Activated CD4-positive, alpha-beta memory T cell treated with anti-CD3 and anti-CD28 coated beads, Interleukin-2, amount 10 ng/mL, durations not matched to agents 7 days and 5 days (primary cell): ENCODE measurements at regions not wholly inside any gene's neighbourhood (a gene's known extent, or its start where the extent isn't known, plus 50 kb on each side); places are given as distances from the start of the nearest gene placed in this dataset.

Source experiments
- CTCF ChIA-PET: fragments of 350-600 bp; sonication (Branson Sonifier 250); formaldehyde crosslinking; loops from one replicate; lab custom pipeline; 2021; ENCODE audit warnings: antibody characterized with exemption, inconsistent platforms; lab: Charles Lee
- POLR2A ChIA-PET: fragments of 350-600 bp; sonication (Branson Sonifier 250); formaldehyde crosslinking; loops from one replicate; lab custom pipeline; 2021; ENCODE audit warnings: antibody characterized with exemption; lab: Charles Lee
- DNase-seq: peaks from one replicate; pipeline ENCODE4 v3.0.0-alpha.2; 2020
- H3K27ac Mint-ChIP-seq: one replicate; pipeline ENCODE4 v1.8.0; 2021; ENCODE audit warnings: mild to moderate bottlenecking, mixed read lengths
- H3K27me3 Mint-ChIP-seq: one replicate; pipeline ENCODE4 v1.8.0; 2021; ENCODE audit warnings: mixed read lengths
- H3K36me3 Mint-ChIP-seq: one replicate; pipeline ENCODE4 v1.8.0; 2021; ENCODE audit warnings: low read depth, mixed read lengths
- H3K4me1 Mint-ChIP-seq: one replicate; pipeline ENCODE4 v1.8.0; 2021; ENCODE audit warnings: mixed read lengths
- H3K4me3 Mint-ChIP-seq: one replicate; pipeline ENCODE4 v1.8.0; 2021; ENCODE audit warnings: mild to moderate bottlenecking, mixed read lengths
- H3K9me3 Mint-ChIP-seq: one replicate; pipeline ENCODE4 v1.8.0; 2021; ENCODE audit warnings: mixed read lengths

DNA sequence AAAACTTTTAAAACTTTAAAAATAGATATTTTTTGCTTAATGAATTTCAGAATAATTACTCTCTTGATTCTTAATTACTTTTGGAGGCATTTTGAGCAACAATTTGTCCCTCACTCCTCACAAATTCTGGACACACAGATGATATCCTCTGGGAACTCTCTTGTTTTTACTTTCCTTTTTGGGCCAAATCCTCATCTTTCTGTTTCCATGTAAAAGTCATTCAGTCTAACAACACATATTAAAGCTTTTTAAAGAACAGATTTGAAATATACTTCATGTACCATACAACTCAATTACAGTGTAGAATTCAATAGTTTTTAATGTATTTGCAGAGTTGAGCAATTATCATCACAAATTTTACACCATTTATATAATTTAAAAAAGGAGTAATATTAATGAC, 983.1 kb downstream of the STIM2 start:
- Mint-ChIP-seq H3K27me3 (no peaks in the 10 kb centered on the region), H3K27ac (no peak overlapping the region), H3K36me3 (no peaks in the 10 kb centered on the region), H3K4me1 (no peaks in the 10 kb centered on the region), H3K4me3 (no peak overlapping the region), H3K9me3 (peaks cover 7% of the 10 kb centered on the region)
- no peak for DNase-seq
- CTCF ChIA-PET, result no interaction called here
- POLR2A ChIA-PET, result no interaction called here

DNA sequence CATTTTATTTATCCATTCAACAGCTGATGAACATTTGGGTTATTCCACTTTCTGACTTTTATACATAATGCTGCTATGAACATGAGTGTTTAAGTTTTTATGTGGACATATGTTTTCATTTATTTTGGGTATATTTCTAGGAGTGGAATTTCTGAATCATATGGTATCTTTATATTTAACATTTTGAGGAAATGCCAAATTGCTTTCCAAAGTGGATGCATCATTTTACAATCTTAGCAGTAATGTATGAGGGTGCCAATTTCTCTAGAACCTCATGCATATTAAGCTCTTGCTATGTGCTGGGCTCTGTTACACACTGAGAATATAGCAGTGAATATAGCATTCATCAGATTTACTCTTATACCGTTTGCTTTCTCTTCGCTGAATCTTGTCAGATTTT, 983.7 kb downstream of the STIM2 start:
- Mint-ChIP-seq H3K27me3 (no peaks in the 10 kb centered on the region), H3K4me3 (no peak overlapping the region), H3K4me1 (no peaks in the 10 kb centered on the region), H3K9me3 (peaks cover 7% of the 10 kb centered on the region), H3K27ac (no peak overlapping the region), H3K36me3 (no peaks in the 10 kb centered on the region)
- ChIA-PET CTCF (no interaction called here), POLR2A (no interaction called here)
- DNase-seq, result no peak

GRCh38 chr4:27846951-27847350, 986.3 kb downstream of the STIM2 start:
- peaks cover 1% of the 10 kb centered on the region for H3K9me3 Mint-ChIP-seq
- H3K4me3 Mint-ChIP-seq, result no peak overlapping the region
- no peak overlapping the region for H3K27ac Mint-ChIP-seq
- no peaks in the 10 kb centered on the region for H3K27me3 Mint-ChIP-seq
- no peaks in the 10 kb centered on the region for H3K4me1 Mint-ChIP-seq
- DNase-seq, result no peak
- POLR2A ChIA-PET, result no interaction called here
- no peaks in the 10 kb centered on the region for H3K36me3 Mint-ChIP-seq
- CTCF ChIA-PET, result no interaction called here

DNA sequence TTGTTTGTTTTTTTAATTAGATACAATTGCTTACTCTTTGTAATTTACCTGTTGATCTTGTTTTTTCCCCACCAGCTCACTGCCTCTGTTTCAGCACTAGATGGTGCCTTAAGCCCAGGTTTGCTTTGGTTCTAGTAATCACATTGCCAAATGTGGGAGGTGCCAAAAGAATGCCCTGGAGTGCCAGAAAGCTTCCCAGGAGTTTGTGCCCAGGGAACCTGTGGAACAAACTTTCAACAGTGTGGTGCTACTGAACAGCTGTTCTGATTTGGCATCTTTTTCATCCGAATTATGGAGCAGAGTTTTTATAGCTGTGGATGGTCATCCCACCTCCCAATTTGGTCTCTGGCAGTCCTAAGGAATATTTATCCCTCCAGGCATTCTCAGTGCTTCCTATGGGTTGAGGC, 1000.7 kb downstream of the STIM2 start:
- H3K36me3 Mint-ChIP-seq, result no peaks in the 10 kb centered on the region
- no peaks in the 10 kb centered on the region for H3K9me3 Mint-ChIP-seq
- no peaks in the 10 kb centered on the region for H3K27me3 Mint-ChIP-seq
- ChIA-PET POLR2A (no interaction called here), CTCF (no interaction called here)
- H3K27ac Mint-ChIP-seq, result no peak overlapping the region
- DNase-seq, result no peak
- no peak overlapping the region for H3K4me3 Mint-ChIP-seq
- H3K4me1 Mint-ChIP-seq, result no peaks in the 10 kb centered on the region

- Mint-ChIP-seq H3K4me3 (no peak overlapping the region), H3K9me3 (peaks cover under 1% of the 10 kb centered on the region), H3K27me3 (no peaks in the 10 kb centered on the region), H3K4me1 (no peaks in the 10 kb centered on the region), H3K27ac (no peak overlapping the region), H3K36me3 (no peaks in the 10 kb centered on the region)
- ChIA-PET POLR2A (no interaction called here), CTCF (no interaction called here)
- DNase-seq, result no peak
Measured at GRCh38 chr4:27861802-27862201, 1001.2 kb downstream of the STIM2 start.

DNA sequence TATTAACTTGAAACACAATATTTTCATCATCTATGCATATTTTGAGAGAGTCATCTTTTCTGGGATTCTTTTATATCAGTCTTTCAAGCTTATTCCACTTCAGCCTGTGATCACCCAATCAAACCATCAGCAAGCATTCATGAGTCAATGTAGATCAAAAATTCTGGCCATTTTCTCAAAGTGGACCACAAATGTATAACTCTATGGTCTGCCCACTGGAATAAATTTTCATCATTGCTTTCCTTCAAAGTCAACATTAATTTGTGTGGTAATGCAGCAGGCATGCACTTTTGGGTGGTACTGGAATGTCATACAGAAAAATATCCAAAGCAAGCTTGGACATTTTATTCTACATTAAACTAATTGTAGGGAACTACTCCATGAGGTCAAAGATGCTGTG, 1013.0 kb downstream of the STIM2 start:
- no peak overlapping the region for H3K27ac Mint-ChIP-seq
- no peak overlapping the region for H3K4me3 Mint-ChIP-seq
- H3K27me3 Mint-ChIP-seq, result no peaks in the 10 kb centered on the region
- H3K9me3 Mint-ChIP-seq, result peaks cover 11% of the 10 kb centered on the region
- H3K36me3 Mint-ChIP-seq, result no peaks in the 10 kb centered on the region
- DNase-seq, result no peak
- CTCF ChIA-PET, result no interaction called here
- POLR2A ChIA-PET, result no interaction called here
- H3K4me1 Mint-ChIP-seq, result no peaks in the 10 kb centered on the region

- POLR2A ChIA-PET, result no interaction called here
- no peak for DNase-seq
- H3K4me3 Mint-ChIP-seq, result no peak overlapping the region
- H3K9me3 Mint-ChIP-seq, result no peaks in the 10 kb centered on the region
- H3K27me3 Mint-ChIP-seq, result no peaks in the 10 kb centered on the region
- CTCF ChIA-PET, result no interaction called here
- no peaks in the 10 kb centered on the region for H3K4me1 Mint-ChIP-seq
- no peaks in the 10 kb centered on the region for H3K36me3 Mint-ChIP-seq
- no peak overlapping the region for H3K27ac Mint-ChIP-seq
Measured at GRCh38 chr4:27881705-27882104, 1021.1 kb downstream of the STIM2 start.

DNA sequence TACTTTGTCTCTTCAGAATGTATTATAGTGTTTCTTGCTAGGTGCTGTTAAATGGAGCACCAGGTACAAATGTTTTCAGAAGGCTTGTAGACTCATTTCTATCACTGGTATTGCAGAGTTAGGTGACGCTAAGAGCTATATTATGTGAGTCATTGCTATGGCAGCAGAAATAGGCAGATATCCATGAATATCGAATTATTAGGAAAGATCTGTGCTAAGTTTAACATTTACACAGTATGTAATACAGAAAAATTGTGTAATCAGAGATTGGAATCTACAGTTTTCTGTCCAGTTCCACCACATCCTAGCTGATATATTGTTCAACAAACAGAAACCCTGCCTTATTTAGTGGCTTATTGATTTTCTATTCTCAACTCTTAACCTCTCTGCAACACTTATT, 1025.5 kb downstream of the STIM2 start:
- no peak for DNase-seq

GRCh38 chr4:27887646-27888045, 1027.0 kb downstream of the STIM2 start:
- CTCF ChIA-PET, result no interaction called here
- no peaks in the 10 kb centered on the region for H3K4me1 Mint-ChIP-seq
- POLR2A ChIA-PET, result no interaction called here
- H3K4me3 Mint-ChIP-seq, result no peak overlapping the region
- no peak overlapping the region for H3K27ac Mint-ChIP-seq
- no peaks in the 10 kb centered on the region for H3K36me3 Mint-ChIP-seq
- H3K9me3 Mint-ChIP-seq, result peaks cover 6% of the 10 kb centered on the region
- no peaks in the 10 kb centered on the region for H3K27me3 Mint-ChIP-seq
- no peak for DNase-seq

More for the DNA sequence above, 1025.5 kb downstream of the STIM2 start:
- Mint-ChIP-seq H3K27me3 (no peaks in the 10 kb centered on the region), H3K27ac (no peak overlapping the region), H3K36me3 (no peaks in the 10 kb centered on the region), H3K4me3 (no peak overlapping the region), H3K9me3 (peaks cover 6% of the 10 kb centered on the region), H3K4me1 (no peaks in the 10 kb centered on the region)
- ChIA-PET POLR2A (no interaction called here), CTCF (no interaction called here)

DNA sequence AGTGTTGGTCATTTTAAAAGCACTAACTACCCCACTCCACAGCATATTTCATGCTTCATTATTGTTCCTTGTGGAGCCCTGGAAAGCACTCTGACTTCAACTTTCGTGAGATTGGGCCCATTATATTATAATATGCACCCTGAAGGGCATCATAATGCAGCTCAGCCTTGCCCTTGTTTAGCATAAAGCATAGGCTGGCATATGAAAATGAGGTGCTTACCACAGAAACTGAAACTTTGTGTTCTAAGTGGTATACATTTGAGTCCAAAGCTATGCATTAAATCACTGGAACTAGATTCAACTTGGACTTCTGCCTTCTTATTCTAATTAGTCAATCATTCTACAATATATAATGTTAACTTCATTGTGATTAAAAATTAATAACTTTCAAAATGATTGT, 1027.9 kb downstream of the STIM2 start:
- no peak for DNase-seq
- Mint-ChIP-seq H3K4me1 (no peaks in the 10 kb centered on the region), H3K9me3 (peaks cover 6% of the 10 kb centered on the region), H3K27ac (no peak overlapping the region), H3K27me3 (no peaks in the 10 kb centered on the region), H3K4me3 (no peak overlapping the region), H3K36me3 (no peaks in the 10 kb centered on the region)
- ChIA-PET POLR2A (no interaction called here), CTCF (no interaction called here)

DNA sequence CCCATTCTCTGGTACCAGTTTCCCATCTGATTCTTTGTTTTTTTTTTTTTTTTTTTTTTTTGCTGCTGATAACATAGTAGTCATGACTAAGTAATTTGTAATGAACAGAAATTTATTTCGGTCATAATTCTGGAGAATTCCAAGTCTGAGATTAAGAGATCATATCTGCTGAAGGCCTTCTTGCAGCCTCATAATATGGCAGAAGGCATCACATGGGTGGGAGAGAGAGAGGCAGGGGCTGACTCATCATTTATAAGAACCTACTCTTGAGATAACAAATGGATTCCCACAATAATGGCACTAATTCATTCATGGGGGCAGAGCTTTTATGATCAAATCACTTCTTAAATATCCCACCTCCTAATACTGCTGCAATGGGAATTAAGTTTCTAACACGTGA, 1034.3 kb downstream of the STIM2 start:
- Mint-ChIP-seq H3K4me1 (no peaks in the 10 kb centered on the region), H3K27ac (no peak overlapping the region), H3K4me3 (no peak overlapping the region), H3K9me3 (peaks cover 5% of the 10 kb centered on the region), H3K27me3 (no peaks in the 10 kb centered on the region), H3K36me3 (no peaks in the 10 kb centered on the region)
- no peak for DNase-seq
- ChIA-PET CTCF (no interaction called here), POLR2A (no interaction called here)

- Mint-ChIP-seq H3K4me3 (no peak overlapping the region), H3K27ac (no peak overlapping the region), H3K4me1 (no peaks in the 10 kb centered on the region), H3K9me3 (peaks cover 3% of the 10 kb centered on the region), H3K27me3 (no peaks in the 10 kb centered on the region), H3K36me3 (no peaks in the 10 kb centered on the region)
- CTCF ChIA-PET, result no interaction called here
- POLR2A ChIA-PET, result no interaction called here
- DNase-seq, result no peak
Measured at GRCh38 chr4:27908356-27908755, 1047.7 kb downstream of the STIM2 start.

- no peaks in the 10 kb centered on the region for H3K4me1 Mint-ChIP-seq
- POLR2A ChIA-PET, result no interaction called here
Measured at GRCh38 chr4:27910227-27910626, 1049.6 kb downstream of the STIM2 start.

DNA sequence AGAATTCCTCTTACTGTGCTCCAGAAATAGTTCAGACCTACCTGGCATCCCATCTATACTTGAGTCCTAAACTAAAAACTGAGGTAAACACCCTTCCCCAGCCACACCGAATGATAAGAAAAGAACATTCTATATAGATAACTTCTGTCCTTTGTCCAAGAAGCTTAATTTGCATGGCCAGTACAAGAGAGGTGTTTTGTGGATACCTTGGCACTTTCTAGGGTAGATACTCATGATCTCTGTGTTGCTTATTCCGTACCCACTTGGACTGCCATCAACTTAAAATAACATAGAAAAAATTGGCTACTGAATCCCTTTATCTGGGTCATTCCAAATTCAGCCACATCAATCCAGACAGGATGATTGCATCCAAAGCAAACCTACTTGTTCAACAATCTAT, 1050.4 kb downstream of the STIM2 start:
- H3K36me3 Mint-ChIP-seq, result no peaks in the 10 kb centered on the region
- DNase-seq, result no peak
- ChIA-PET POLR2A (no interaction called here), CTCF (no interaction called here)
- H3K4me3 Mint-ChIP-seq, result no peak overlapping the region
- peaks cover 3% of the 10 kb centered on the region for H3K9me3 Mint-ChIP-seq
- no peaks in the 10 kb centered on the region for H3K27me3 Mint-ChIP-seq
- no peak overlapping the region for H3K27ac Mint-ChIP-seq
- H3K4me1 Mint-ChIP-seq, result no peaks in the 10 kb centered on the region

More at GRCh38 chr4:27910227-27910626, 1049.6 kb downstream of the STIM2 start:
- Mint-ChIP-seq H3K36me3 (no peaks in the 10 kb centered on the region), H3K9me3 (peaks cover 3% of the 10 kb centered on the region), H3K27ac (no peak overlapping the region), H3K4me3 (no peak overlapping the region), H3K27me3 (no peaks in the 10 kb centered on the region)
- CTCF ChIA-PET, result no interaction called here
- no peak for DNase-seq

DNA sequence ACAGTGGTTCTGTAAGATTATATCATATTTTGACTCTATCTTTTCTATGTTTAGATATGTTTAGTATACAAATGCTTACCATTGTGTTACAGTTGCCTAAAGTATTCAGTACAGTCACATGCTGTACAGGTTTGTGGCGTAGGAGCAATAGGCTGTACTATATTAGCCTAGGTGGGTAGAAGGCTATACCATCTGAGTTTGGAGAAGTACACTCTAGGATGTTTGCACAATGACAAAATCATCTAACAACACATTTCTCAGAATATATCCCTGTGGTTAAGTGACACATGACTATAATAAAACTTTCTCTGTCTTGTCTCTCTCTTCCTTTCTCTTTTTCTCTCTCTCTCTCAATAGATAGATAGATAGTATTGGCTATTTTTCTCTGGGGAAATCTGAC, 1053.1 kb downstream of the STIM2 start:
- Mint-ChIP-seq H3K4me3 (no peak overlapping the region), H3K9me3 (peaks cover 3% of the 10 kb centered on the region), H3K27me3 (no peaks in the 10 kb centered on the region), H3K4me1 (no peaks in the 10 kb centered on the region), H3K27ac (no peak overlapping the region), H3K36me3 (no peaks in the 10 kb centered on the region)
- ChIA-PET POLR2A (no interaction called here), CTCF (no interaction called here)
- no peak for DNase-seq
